ENCODE measurements at regions not wholly inside any gene's neighbourhood (a gene's known extent, or its start where the extent isn't known, plus 50 kb on each side); places are given as distances from the start of the nearest gene placed in this dataset.

GRCh38 chr3:150303768-150304167, 104.3 kb upstream of the TSC22D2 start:
- Mint-ChIP-seq H3K36me3 (ENCODE audit: low read depth) (no peaks in the 10 kb centered on the region), H3K4me3 (no peak overlapping the region), H3K27ac (no peak overlapping the region), H3K4me1 (no peaks in the 10 kb centered on the region), H3K9me3 (no peaks in the 10 kb centered on the region), H3K27me3 (peaks cover 39% of the 10 kb centered on the region)
- intact Hi-C loops (cut with micrococcal nuclease) = loop anchor here (5.0 kb wide), 1 partner anchor 194 kb away; no protein-coding TSS in a partner anchor
- no peak for DNase-seq

GRCh38 chr3:150302246-150302645, 105.9 kb upstream of the TSC22D2 start:
- Mint-ChIP-seq H3K27me3 (peaks cover 39% of the 10 kb centered on the region), H3K4me3 (no peak overlapping the region), H3K9me3 (no peaks in the 10 kb centered on the region), H3K36me3 (ENCODE audit: low read depth) (no peaks in the 10 kb centered on the region), H3K27ac (no peak overlapping the region), H3K4me1 (no peaks in the 10 kb centered on the region)
- intact Hi-C loops (cut with micrococcal nuclease) = loop anchor here (5.0 kb wide), 1 partner anchor 195 kb away; no protein-coding TSS in a partner anchor
- no peak for DNase-seq

- intact Hi-C loops (cut with micrococcal nuclease) = loop anchor here (5.0 kb wide), 1 partner anchor 196 kb away; no protein-coding TSS in a partner anchor
- Mint-ChIP-seq H3K36me3 (ENCODE audit: low read depth) (no peaks in the 10 kb centered on the region), H3K27ac (no peak overlapping the region)
These were observed 107.1 kb upstream of the TSC22D2 start for GRCh38 chr3:150300852-150301517.

GRCh38 chr3:150300388-150300787, 107.7 kb upstream of the TSC22D2 start:
- DNase-seq = no peak
- Mint-ChIP-seq H3K4me3 (no peak overlapping the region), H3K27ac (no peak overlapping the region), H3K27me3 (peaks cover 36% of the 10 kb centered on the region), H3K9me3 (no peaks in the 10 kb centered on the region), H3K4me1 (no peaks in the 10 kb centered on the region), H3K36me3 (ENCODE audit: low read depth) (no peaks in the 10 kb centered on the region)
- intact Hi-C loops (cut with micrococcal nuclease) = loop anchor here (5.0 kb wide), 1 partner anchor 197 kb away; no protein-coding TSS in a partner anchor

More at GRCh38 chr3:150300852-150301517, 107.1 kb upstream of the TSC22D2 start:
- no peaks in the 10 kb centered on the region for H3K9me3 Mint-ChIP-seq
- no peak for DNase-seq
- no peaks in the 10 kb centered on the region for H3K4me1 Mint-ChIP-seq
- peaks cover 40% of the 10 kb centered on the region for H3K27me3 Mint-ChIP-seq
- H3K4me3 Mint-ChIP-seq = no peak overlapping the region

GRCh38 chr3:150299201-150299600, 108.9 kb upstream of the TSC22D2 start:
- no peak overlapping the region for H3K27ac Mint-ChIP-seq
- H3K4me3 Mint-ChIP-seq = no peak overlapping the region

GRCh38 chr3:150296966-150297365, 111.1 kb upstream of the TSC22D2 start:
- H3K27ac Mint-ChIP-seq = no peak overlapping the region
- no peaks in the 10 kb centered on the region for H3K36me3 Mint-ChIP-seq (ENCODE audit: low read depth)
- no peaks in the 10 kb centered on the region for H3K9me3 Mint-ChIP-seq
- intact Hi-C loops (cut with micrococcal nuclease) = no loop called here
- H3K4me1 Mint-ChIP-seq = no peaks in the 10 kb centered on the region
- no peak overlapping the region for H3K4me3 Mint-ChIP-seq
- H3K27me3 Mint-ChIP-seq = peaks cover 22% of the 10 kb centered on the region
- DNase-seq = no peak

More at GRCh38 chr3:150299201-150299600, 108.9 kb upstream of the TSC22D2 start:
- Mint-ChIP-seq H3K36me3 (ENCODE audit: low read depth) (no peaks in the 10 kb centered on the region), H3K9me3 (no peaks in the 10 kb centered on the region), H3K27me3 (peaks cover 30% of the 10 kb centered on the region), H3K4me1 (no peaks in the 10 kb centered on the region)
- intact Hi-C loops (cut with micrococcal nuclease) = no loop called here
- DNase-seq = no peak

- H3K9me3 Mint-ChIP-seq = no peaks in the 10 kb centered on the region
- H3K27me3 Mint-ChIP-seq = peaks cover 22% of the 10 kb centered on the region
- H3K4me3 Mint-ChIP-seq = no peak overlapping the region
- no peaks in the 10 kb centered on the region for H3K4me1 Mint-ChIP-seq
- intact Hi-C loops (cut with micrococcal nuclease) = no loop called here
- no peak overlapping the region for H3K27ac Mint-ChIP-seq
- DNase-seq = no peak
- no peaks in the 10 kb centered on the region for H3K36me3 Mint-ChIP-seq (ENCODE audit: low read depth)
These were observed 111.9 kb upstream of the TSC22D2 start for GRCh38 chr3:150296123-150296735.

- DNase-seq = no peak
- H3K4me1 Mint-ChIP-seq = no peaks in the 10 kb centered on the region
- H3K36me3 Mint-ChIP-seq (ENCODE audit: low read depth) = no peaks in the 10 kb centered on the region
- H3K27ac Mint-ChIP-seq = no peak overlapping the region
- no peak overlapping the region for H3K4me3 Mint-ChIP-seq
- H3K27me3 Mint-ChIP-seq = peaks cover 30% of the 10 kb centered on the region
- intact Hi-C loops (cut with micrococcal nuclease) = no loop called here
- H3K9me3 Mint-ChIP-seq = no peaks in the 10 kb centered on the region
These were observed 114.6 kb upstream of the TSC22D2 start for GRCh38 chr3:150293401-150294001.

GRCh38 chr3:150292891-150293290, 115.2 kb upstream of the TSC22D2 start:
- intact Hi-C loops (cut with micrococcal nuclease) = no loop called here
- no peak overlapping the region for H3K27ac Mint-ChIP-seq
- no peak overlapping the region for H3K4me3 Mint-ChIP-seq
- H3K9me3 Mint-ChIP-seq = no peaks in the 10 kb centered on the region
- H3K36me3 Mint-ChIP-seq (ENCODE audit: low read depth) = no peaks in the 10 kb centered on the region
- H3K4me1 Mint-ChIP-seq = no peaks in the 10 kb centered on the region
- peaks cover 34% of the 10 kb centered on the region for H3K27me3 Mint-ChIP-seq
- no peak for DNase-seq

GRCh38 chr3:150291515-150291914, 116.6 kb upstream of the TSC22D2 start:
- Mint-ChIP-seq H3K9me3 (no peaks in the 10 kb centered on the region), H3K27me3 (peaks cover 45% of the 10 kb centered on the region), H3K4me3 (no peak overlapping the region), H3K36me3 (ENCODE audit: low read depth) (no peaks in the 10 kb centered on the region), H3K4me1 (no peaks in the 10 kb centered on the region), H3K27ac (no peak overlapping the region)
- intact Hi-C loops (cut with micrococcal nuclease) = no loop called here
- DNase-seq = no peak

GRCh38 chr3:150286390-150287147, 121.5 kb upstream of the TSC22D2 start:
- peak; percentile 62 for DNase-seq

GRCh38 chr3:150285601-150286000, 122.5 kb upstream of the TSC22D2 start:
- DNase-seq = no peak
- H3K27ac Mint-ChIP-seq = no peak overlapping the region
- H3K4me1 Mint-ChIP-seq = no peaks in the 10 kb centered on the region
- intact Hi-C loops (cut with micrococcal nuclease) = no loop called here
- no peaks in the 10 kb centered on the region for H3K9me3 Mint-ChIP-seq
- H3K27me3 Mint-ChIP-seq = peaks cover 51% of the 10 kb centered on the region
- H3K36me3 Mint-ChIP-seq (ENCODE audit: low read depth) = no peaks in the 10 kb centered on the region
- H3K4me3 Mint-ChIP-seq = no peak overlapping the region

More at GRCh38 chr3:150286390-150287147, 121.5 kb upstream of the TSC22D2 start:
- intact Hi-C loops (cut with micrococcal nuclease) = loop anchor here (1.0 kb wide), 1 partner anchor 209 kb away; no protein-coding TSS in a partner anchor
- Mint-ChIP-seq H3K9me3 (no peaks in the 10 kb centered on the region), H3K27ac (no peak overlapping the region), H3K4me3 (no peak overlapping the region), H3K36me3 (ENCODE audit: low read depth) (no peaks in the 10 kb centered on the region), H3K27me3 (peaks cover 50% of the 10 kb centered on the region), H3K4me1 (no peaks in the 10 kb centered on the region)

- H3K9me3 Mint-ChIP-seq = no peaks in the 10 kb centered on the region
- no peak overlapping the region for H3K4me3 Mint-ChIP-seq
- intact Hi-C loops (cut with micrococcal nuclease) = no loop called here
- H3K27me3 Mint-ChIP-seq = peaks cover 36% of the 10 kb centered on the region
- H3K27ac Mint-ChIP-seq = no peak overlapping the region
- no peaks in the 10 kb centered on the region for H3K4me1 Mint-ChIP-seq
- no peaks in the 10 kb centered on the region for H3K36me3 Mint-ChIP-seq (ENCODE audit: low read depth)
- no peak for DNase-seq
These were observed 129.2 kb upstream of the TSC22D2 start for GRCh38 chr3:150278843-150279381.

Data from activated CD4-positive, alpha-beta T cell treated with anti-CD3 and anti-CD28 coated beads, Interleukin-2, amount 10 ng/mL, durations not matched to agents 24 days and 14 days (primary cell).